ENCODE measurements at regions not wholly inside any gene's neighbourhood (a gene's known extent, or its start where the extent isn't known, plus 50 kb on each side); places are given as distances from the start of the nearest gene placed in this dataset.
A peak's percentile ranks its signal among the peaks of the same experiment; 100 is the strongest.

DNA sequence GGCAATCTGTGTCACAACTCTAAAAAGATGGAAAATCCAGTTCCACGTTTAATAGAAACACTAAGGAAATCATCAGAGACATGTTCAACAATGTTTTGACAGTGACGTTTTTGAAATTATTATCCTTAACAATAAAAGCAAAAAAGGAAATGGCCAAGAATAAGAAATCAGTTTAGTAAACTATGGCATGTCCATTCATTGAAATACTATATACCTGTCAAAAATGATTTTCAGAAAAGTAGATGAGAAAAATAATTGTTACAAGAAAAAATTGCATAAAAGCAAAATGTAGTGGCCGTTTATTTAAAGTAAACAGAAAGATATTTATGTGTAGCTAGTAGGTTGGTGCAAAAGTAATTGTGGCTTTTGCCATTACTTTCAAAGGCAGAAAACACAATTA is 345.4 kb upstream of the NPSR1 start:
- no peak overlapping the region for H2BK15ac ChIP-seq (ENCODE audit: low read depth, poor library complexity, severe bottlenecking)
- H2BK5ac ChIP-seq (ENCODE audit: low read depth, low read length, poor library complexity, severe bottlenecking), result no peak overlapping the region
- no peaks in the 10 kb centered on the region for H3K4me1 ChIP-seq (ENCODE audit: control insufficient read depth, insufficient read depth, low read depth, low read length)
- peaks cover 3% of the 10 kb centered on the region for H3K9me3 ChIP-seq (ENCODE audit: control insufficient read depth, low read length)
- no peak overlapping the region for H2AK5ac ChIP-seq (ENCODE audit: low read length, severe bottlenecking)
- no peak overlapping the region for H3K23ac ChIP-seq (ENCODE audit: low read length in 2 of 2)
- H3K27ac ChIP-seq (ENCODE audit: low read length, poor library complexity, severe bottlenecking), result no peak overlapping the region
- H3K27me3 ChIP-seq (ENCODE audit: control insufficient read depth in 1 of 2, insufficient read depth in 1 of 2, low read length in 2 of 2), result no peaks in the 10 kb centered on the region
- no peak overlapping the region for H4K91ac ChIP-seq (ENCODE audit: low read length)
- H3K4me2 ChIP-seq (ENCODE audit: low read length, poor library complexity, severe bottlenecking), result no peak overlapping the region
- H2BK12ac ChIP-seq (ENCODE audit: low read length in 2 of 2), result no peak overlapping the region
- H3K36me3 ChIP-seq (ENCODE audit: control insufficient read depth in 1 of 2, insufficient read depth in 2 of 2, low read depth in 1 of 2, low read length in 2 of 2), result no peaks in the 10 kb centered on the region
- no peak overlapping the region for H3K14ac ChIP-seq (ENCODE audit: low read length in 2 of 2)
- H3K79me1 ChIP-seq (replicated peaks; ENCODE audit: low read length, poor library complexity, severe bottlenecking), result no peaks in the 10 kb centered on the region
- no CpG with 5 or more reads among the region's 3 CpGs for WGBS
- no peak overlapping the region for H4K8ac ChIP-seq (ENCODE audit: low read length)
- no peak overlapping the region for H3K9ac ChIP-seq (ENCODE audit: low read length)
- no peak overlapping the region for H3K4me3 ChIP-seq (ENCODE audit: insufficient read depth in 1 of 2, low read depth in 1 of 2, low read length in 2 of 2)
- no peak for DNase-seq
- H3K18ac ChIP-seq (ENCODE audit: low read depth in 1 of 2, low read length in 2 of 2), result no peak overlapping the region
- no peak overlapping the region for H3K4ac ChIP-seq (ENCODE audit: low read depth in 1 of 2, low read length in 2 of 2)
- H2BK120ac ChIP-seq (ENCODE audit: low read depth, low read length), result no peak overlapping the region
- H2AFZ ChIP-seq (ENCODE audit: low read depth, low read length), result no peak overlapping the region

DNA sequence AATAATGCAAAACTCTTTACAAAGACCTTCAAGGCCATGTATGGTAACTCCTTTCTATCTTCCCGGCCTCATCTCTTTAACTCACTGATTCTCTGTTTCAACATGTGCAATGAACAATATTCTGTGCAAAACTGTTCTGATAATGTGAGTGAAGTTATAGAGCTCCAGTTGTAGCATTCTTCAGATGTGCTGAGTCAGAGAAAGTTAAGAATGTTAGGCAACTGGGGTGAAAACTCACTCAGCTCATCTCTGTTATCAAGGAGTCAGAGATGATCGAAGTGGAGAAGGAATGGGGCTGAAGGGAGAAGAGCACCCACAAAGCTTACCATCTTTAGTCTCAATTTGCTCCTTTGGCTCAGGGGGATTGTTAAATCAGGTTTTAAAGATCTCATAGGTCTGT is 344.7 kb upstream of the NPSR1 start:
- H3K9me3 ChIP-seq (ENCODE audit: control insufficient read depth, low read length), result peaks cover 3% of the 10 kb centered on the region
- H3K27ac ChIP-seq (ENCODE audit: low read length, poor library complexity, severe bottlenecking), result no peak overlapping the region
- H2BK120ac ChIP-seq (ENCODE audit: low read depth, low read length), result no peak overlapping the region
- H4K91ac ChIP-seq (ENCODE audit: low read length), result no peak overlapping the region
- H3K4me1 ChIP-seq (ENCODE audit: control insufficient read depth, insufficient read depth, low read depth, low read length), result no peaks in the 10 kb centered on the region
- DNase-seq, result no peak
- H3K14ac ChIP-seq (ENCODE audit: low read length in 2 of 2), result no peak overlapping the region
- no peak overlapping the region for H3K4ac ChIP-seq (ENCODE audit: low read depth in 1 of 2, low read length in 2 of 2)
- H3K9ac ChIP-seq (ENCODE audit: low read length), result no peak overlapping the region
- H2BK5ac ChIP-seq (ENCODE audit: low read depth, low read length, poor library complexity, severe bottlenecking), result no peak overlapping the region
- no peak overlapping the region for H3K4me3 ChIP-seq (ENCODE audit: insufficient read depth in 1 of 2, low read depth in 1 of 2, low read length in 2 of 2)
- H3K23ac ChIP-seq (ENCODE audit: low read length in 2 of 2), result no peak overlapping the region
- no peaks in the 10 kb centered on the region for H3K79me1 ChIP-seq (replicated peaks; ENCODE audit: low read length, poor library complexity, severe bottlenecking)
- no peak overlapping the region for H4K8ac ChIP-seq (ENCODE audit: low read length)
- H2AK5ac ChIP-seq (ENCODE audit: low read length, severe bottlenecking), result no peak overlapping the region
- H2AFZ ChIP-seq (ENCODE audit: low read depth, low read length), result no peak overlapping the region
- H2BK12ac ChIP-seq (ENCODE audit: low read length in 2 of 2), result no peak overlapping the region
- H3K27me3 ChIP-seq (ENCODE audit: control insufficient read depth in 1 of 2, insufficient read depth in 1 of 2, low read length in 2 of 2), result no peaks in the 10 kb centered on the region
- no peak overlapping the region for H3K4me2 ChIP-seq (ENCODE audit: low read length, poor library complexity, severe bottlenecking)
- 50% methylated on average over 1 of the region's 2 CpGs for WGBS
- no peak overlapping the region for H3K18ac ChIP-seq (ENCODE audit: low read depth in 1 of 2, low read length in 2 of 2)
- no peak overlapping the region for H2BK15ac ChIP-seq (ENCODE audit: low read depth, poor library complexity, severe bottlenecking)
- H3K36me3 ChIP-seq (ENCODE audit: control insufficient read depth in 1 of 2, insufficient read depth in 2 of 2, low read depth in 1 of 2, low read length in 2 of 2), result no peaks in the 10 kb centered on the region

DNA sequence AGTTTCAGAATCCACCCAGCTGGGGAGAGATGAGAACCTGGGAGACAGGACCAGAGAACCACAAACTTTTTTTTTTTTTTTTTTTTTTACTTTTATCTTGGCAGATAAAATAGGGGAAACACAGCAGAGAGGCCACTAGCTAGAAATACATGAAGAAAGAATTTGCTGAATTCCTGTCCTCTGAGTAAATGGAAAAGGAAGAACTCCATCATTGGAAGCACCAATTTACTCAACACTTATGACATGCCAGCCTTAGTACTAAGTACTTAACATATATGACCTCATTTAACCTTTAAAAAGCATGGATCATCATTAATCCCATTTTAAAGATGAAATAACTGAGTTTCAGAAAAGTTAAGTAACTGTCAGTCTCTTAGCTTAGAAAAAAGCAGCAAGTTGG is 343.0 kb upstream of the NPSR1 start:
- no peaks in the 10 kb centered on the region for H3K36me3 ChIP-seq (ENCODE audit: control insufficient read depth in 1 of 2, insufficient read depth in 2 of 2, low read depth in 1 of 2, low read length in 2 of 2)
- DNase-seq, result peak; percentile 80
- H3K27ac ChIP-seq (ENCODE audit: low read length, poor library complexity, severe bottlenecking), result no peak overlapping the region
- H2BK12ac ChIP-seq (ENCODE audit: low read length in 2 of 2), result no peak overlapping the region
- H3K23ac ChIP-seq (ENCODE audit: low read length in 2 of 2), result no peak overlapping the region
- H3K4me2 ChIP-seq (ENCODE audit: low read length, poor library complexity, severe bottlenecking), result no peak overlapping the region
- H2BK120ac ChIP-seq (ENCODE audit: low read depth, low read length), result no peak overlapping the region
- H2AFZ ChIP-seq (ENCODE audit: low read depth, low read length), result no peak overlapping the region
- H3K14ac ChIP-seq (ENCODE audit: low read length in 2 of 2), result no peak overlapping the region
- no peak overlapping the region for H4K8ac ChIP-seq (ENCODE audit: low read length)
- peaks cover 3% of the 10 kb centered on the region for H3K9me3 ChIP-seq (ENCODE audit: control insufficient read depth, low read length)
- H3K4ac ChIP-seq (ENCODE audit: low read depth in 1 of 2, low read length in 2 of 2), result no peak overlapping the region
- no peak overlapping the region for H3K18ac ChIP-seq (ENCODE audit: low read depth in 1 of 2, low read length in 2 of 2)
- no peak overlapping the region for H2BK5ac ChIP-seq (ENCODE audit: low read depth, low read length, poor library complexity, severe bottlenecking)
- H2AK5ac ChIP-seq (ENCODE audit: low read length, severe bottlenecking), result no peak overlapping the region
- H2BK15ac ChIP-seq (ENCODE audit: low read depth, poor library complexity, severe bottlenecking), result no peak overlapping the region
- no peak overlapping the region for H4K91ac ChIP-seq (ENCODE audit: low read length)
- no peaks in the 10 kb centered on the region for H3K4me1 ChIP-seq (ENCODE audit: control insufficient read depth, insufficient read depth, low read depth, low read length)
- no peaks in the 10 kb centered on the region for H3K79me1 ChIP-seq (replicated peaks; ENCODE audit: low read length, poor library complexity, severe bottlenecking)
- peak overlapping the region; percentile 48 for H3K9ac ChIP-seq (ENCODE audit: low read length)
- no peaks in the 10 kb centered on the region for H3K27me3 ChIP-seq (ENCODE audit: control insufficient read depth in 1 of 2, insufficient read depth in 1 of 2, low read length in 2 of 2)
- no peak overlapping the region for H3K4me3 ChIP-seq (ENCODE audit: insufficient read depth in 1 of 2, low read depth in 1 of 2, low read length in 2 of 2)

- Histone ChIP-seq H2BK15ac (ENCODE audit: low read depth, poor library complexity, severe bottlenecking) (no peak overlapping the region), H2AFZ (ENCODE audit: low read depth, low read length) (no peak overlapping the region), H3K23ac (ENCODE audit: low read length in 2 of 2) (no peak overlapping the region), H2BK120ac (ENCODE audit: low read depth, low read length) (no peak overlapping the region), H3K14ac (ENCODE audit: low read length in 2 of 2) (peak overlapping the region in 1 of 2 experiments; percentile 53), H3K36me3 (ENCODE audit: control insufficient read depth in 1 of 2, insufficient read depth in 2 of 2, low read depth in 1 of 2, low read length in 2 of 2) (no peaks in the 10 kb centered on the region), H4K91ac (ENCODE audit: low read length) (no peak overlapping the region), H4K8ac (ENCODE audit: low read length) (no peak overlapping the region), H3K9me3 (ENCODE audit: control insufficient read depth, low read length) (no peaks in the 10 kb centered on the region), H2BK5ac (ENCODE audit: low read depth, low read length, poor library complexity, severe bottlenecking) (no peak overlapping the region), H3K9ac (ENCODE audit: low read length) (no peak overlapping the region), H3K4ac (ENCODE audit: low read depth in 1 of 2, low read length in 2 of 2) (no peak overlapping the region), H3K18ac (ENCODE audit: low read depth in 1 of 2, low read length in 2 of 2) (no peak overlapping the region), H3K4me3 (ENCODE audit: insufficient read depth in 1 of 2, low read depth in 1 of 2, low read length in 2 of 2) (no peak overlapping the region), H3K27ac (ENCODE audit: low read length, poor library complexity, severe bottlenecking) (no peak overlapping the region), H3K4me2 (ENCODE audit: low read length, poor library complexity, severe bottlenecking) (no peak overlapping the region), H2BK12ac (ENCODE audit: low read length in 2 of 2) (no peak overlapping the region), H3K79me1 (replicated peaks; ENCODE audit: low read length, poor library complexity, severe bottlenecking) (no peaks in the 10 kb centered on the region), H3K27me3 (ENCODE audit: control insufficient read depth in 1 of 2, insufficient read depth in 1 of 2, low read length in 2 of 2) (no peaks in the 10 kb centered on the region), H2AK5ac (ENCODE audit: low read length, severe bottlenecking) (no peak overlapping the region), H3K4me1 (ENCODE audit: control insufficient read depth, insufficient read depth, low read depth, low read length) (peaks cover 3% of the 10 kb centered on the region)
- WGBS, result 100% methylated on average over 1 of the region's 1 CpG
- no peak for DNase-seq
Observed at GRCh38 chr7:34317039-34317438, 341.0 kb upstream of the NPSR1 start.

All from mesenchymal stem cell (in vitro differentiated cells and primary cell).